Suprapubic skin (tissue), 4 donors: ENCODE measurements at regions not wholly inside any gene's neighbourhood (a gene's known extent, or its start where the extent isn't known, plus 50 kb on each side); places are given as distances from the start of the nearest gene placed in this dataset.

Experiments
- CTCF ChIP-seq, 2 donors: fragments of 200-600 bp in 1 of 2; fragments of 450-650 bp in 1 of 2; sonication (generic) in 1 of 2; IDR thresholded peaks; one replicate each; pipeline ENCODE4 v1.5.1; 2016 to 2019; ENCODE audit warnings: antibody characterized with exemption in 2 of 2, mild to moderate bottlenecking in 1 of 2, moderate library complexity in 1 of 2
- EP300 ChIP-seq: sonication (generic); formaldehyde crosslinking; IDR thresholded peaks from one replicate; pipeline ENCODE4 v1.6.1; 2017; ENCODE audit warnings: antibody characterized with exemption
- POLR2A ChIP-seq, 2 donors: fragments of 450-650 bp; IDR thresholded peaks; one replicate each; pipeline ENCODE4 v1.6.1; 2017; ENCODE audit warnings: antibody characterized with exemption in 2 of 2, mild to moderate bottlenecking in 2 of 2, moderate library complexity in 2 of 2
- POLR2AphosphoS5 ChIP-seq, 3 donors: sonication (generic); formaldehyde crosslinking; IDR thresholded peaks; one replicate each; pipeline ENCODE4 v1.6.1; 2017; ENCODE audit warnings: antibody characterized with exemption in 3 of 3

- TF ChIP-seq EP300 (no peak), POLR2AphosphoS5 (IDR thresholded peaks at IDR 0.05) (no peak), CTCF (IDR thresholded peaks at IDR 0.05) (no peak), POLR2A (IDR thresholded peaks at IDR 0.05) (no peak)
Observed at GRCh38 chr20:57911512-57912226, 201.9 kb upstream of the PMEPA1 start.
